ENCODE measurements at regions not wholly inside any gene's neighbourhood (a gene's known extent, or its start where the extent isn't known, plus 50 kb on each side); places are given as distances from the start of the nearest gene placed in this dataset.
"Not testable (repeated sequence)": the region's sequence is repeated elsewhere in the genome, so short reads cannot be mapped to it uniquely, and the experiment has no call there.

DNA sequence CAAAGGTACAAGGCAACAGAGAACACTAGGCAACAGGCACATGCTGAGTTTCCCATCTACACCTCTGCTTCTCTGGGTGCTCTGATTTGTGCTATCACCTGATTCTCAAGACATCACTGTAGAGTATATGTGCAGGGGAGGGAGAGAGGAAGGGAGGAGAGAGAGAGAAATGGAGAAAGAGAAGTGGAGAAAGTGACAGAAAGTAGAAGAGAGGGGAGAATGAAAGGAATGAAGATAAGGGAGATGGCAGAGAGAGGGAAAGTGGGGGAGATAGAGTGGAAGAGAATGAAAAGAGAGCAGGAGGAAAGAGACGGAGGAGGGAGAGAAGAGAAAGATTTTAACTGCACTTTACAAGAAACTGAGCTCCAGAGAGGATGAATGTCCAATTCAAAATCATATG lies 340.7 kb upstream of the CDH5 start:
- Mint-ChIP-seq H3K27me3 (ENCODE audit: insufficient read depth) (peaks cover 10% of the 10 kb centered on the region), H3K27ac (no peak overlapping the region), H3K36me3 (ENCODE audit: low read depth) (no peaks in the 10 kb centered on the region), H3K9me3 (peaks cover 15% of the 10 kb centered on the region; the same call in 1 of the 2 replicates), H3K4me3 (no peak overlapping the region), H3K4me1 (ENCODE audit: low read depth) (peaks cover 22% of the 10 kb centered on the region)
- no peak for DNase-seq
- no peak for TF ChIP-seq CTCF (IDR thresholded peaks at IDR 0.05)

DNA sequence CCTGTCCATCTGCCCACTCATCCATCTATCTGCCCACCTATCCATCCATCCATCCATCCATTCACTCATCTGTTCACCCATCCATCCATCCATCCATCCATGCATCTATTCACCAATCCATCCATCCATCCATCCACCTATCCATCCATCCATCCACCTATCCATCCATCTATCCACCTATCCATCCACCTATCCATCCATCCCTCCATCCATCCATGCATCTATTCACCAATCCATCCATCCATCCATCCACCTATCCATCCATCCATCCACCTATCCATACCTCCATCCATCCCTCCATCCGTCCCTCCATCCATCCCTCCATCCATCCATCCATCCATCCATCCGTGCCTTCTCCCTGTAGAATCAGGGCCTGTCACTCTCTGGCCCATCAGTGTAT lies 341.9 kb upstream of the CDH5 start:
- not testable (repeated sequence) for H3K36me3 Mint-ChIP-seq (ENCODE audit: low read depth); H3K27ac Mint-ChIP-seq; DNase-seq; H3K4me3 Mint-ChIP-seq
- Mint-ChIP-seq H3K9me3 (peaks cover 15% of the 10 kb centered on the region; the same call in 1 of the 2 replicates), H3K4me1 (ENCODE audit: low read depth) (peaks cover 19% of the 10 kb centered on the region), H3K27me3 (ENCODE audit: insufficient read depth) (peaks cover 13% of the 10 kb centered on the region)

GRCh38 chr16:66023481-66023880 lies 343.0 kb upstream of the CDH5 start:
- no peaks in the 10 kb centered on the region for H3K36me3 Mint-ChIP-seq (ENCODE audit: low read depth)
- no peak for TF ChIP-seq CTCF (IDR thresholded peaks at IDR 0.05)
- peaks cover 9% of the 10 kb centered on the region for H3K4me1 Mint-ChIP-seq (ENCODE audit: low read depth)
- no peak overlapping the region for H3K27ac Mint-ChIP-seq
- peaks cover 15% of the 10 kb centered on the region; the same call in 1 of the 2 replicates for H3K9me3 Mint-ChIP-seq
- DNase-seq = no peak
- H3K27me3 Mint-ChIP-seq (ENCODE audit: insufficient read depth) = peaks cover 14% of the 10 kb centered on the region
- no peak overlapping the region for H3K4me3 Mint-ChIP-seq

GRCh38 chr16:66020642-66021041 lies 345.8 kb upstream of the CDH5 start:
- no peaks in the 10 kb centered on the region for H3K36me3 Mint-ChIP-seq (ENCODE audit: low read depth)
- H3K27ac Mint-ChIP-seq = no peak overlapping the region
- peaks cover 19% of the 10 kb centered on the region for H3K27me3 Mint-ChIP-seq (ENCODE audit: insufficient read depth)
- peaks cover 5% of the 10 kb centered on the region; the same call in 1 of the 2 replicates for H3K4me1 Mint-ChIP-seq (ENCODE audit: low read depth)
- no peak for TF ChIP-seq CTCF (IDR thresholded peaks at IDR 0.05)
- no peak overlapping the region for H3K4me3 Mint-ChIP-seq
- H3K9me3 Mint-ChIP-seq = peaks cover 15% of the 10 kb centered on the region; the same call in 1 of the 2 replicates
- no peak for DNase-seq

GRCh38 chr16:66020046-66020445 lies 346.4 kb upstream of the CDH5 start:
- no peak for TF ChIP-seq CTCF (IDR thresholded peaks at IDR 0.05)
- Mint-ChIP-seq H3K27me3 (ENCODE audit: insufficient read depth) (peaks cover 19% of the 10 kb centered on the region), H3K27ac (no peak overlapping the region), H3K4me1 (ENCODE audit: low read depth) (peaks cover 5% of the 10 kb centered on the region; the same call in 1 of the 2 replicates), H3K36me3 (ENCODE audit: low read depth) (no peaks in the 10 kb centered on the region), H3K4me3 (no peak overlapping the region), H3K9me3 (peaks cover 13% of the 10 kb centered on the region; the same call in 1 of the 2 replicates)
- no peak for DNase-seq

DNA sequence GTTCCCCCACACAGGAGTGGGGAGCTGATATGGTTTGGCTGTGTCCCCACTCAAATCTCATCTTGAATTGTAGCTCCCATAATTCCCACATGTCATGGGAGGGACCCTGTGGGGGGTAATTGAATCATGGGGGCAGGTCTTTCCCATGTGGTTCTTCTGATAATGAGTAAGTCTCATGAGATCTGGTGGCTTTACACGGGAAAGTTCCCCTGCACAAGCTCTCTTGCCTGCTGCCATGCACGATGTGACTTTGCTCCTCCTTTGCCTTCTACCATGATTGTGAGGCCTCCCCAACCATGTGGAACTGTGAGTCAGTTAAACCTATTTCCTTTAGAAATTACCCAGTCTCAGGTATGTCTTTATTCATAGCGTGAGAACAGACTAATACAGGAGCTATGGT lies 347.0 kb upstream of the CDH5 start:
- not testable (repeated sequence) for DNase-seq; H3K4me1 Mint-ChIP-seq (ENCODE audit: low read depth); H3K4me3 Mint-ChIP-seq; H3K36me3 Mint-ChIP-seq (ENCODE audit: low read depth); H3K9me3 Mint-ChIP-seq; H3K27ac Mint-ChIP-seq
- peaks cover 24% of the 10 kb centered on the region for H3K27me3 Mint-ChIP-seq (ENCODE audit: insufficient read depth)

DNA sequence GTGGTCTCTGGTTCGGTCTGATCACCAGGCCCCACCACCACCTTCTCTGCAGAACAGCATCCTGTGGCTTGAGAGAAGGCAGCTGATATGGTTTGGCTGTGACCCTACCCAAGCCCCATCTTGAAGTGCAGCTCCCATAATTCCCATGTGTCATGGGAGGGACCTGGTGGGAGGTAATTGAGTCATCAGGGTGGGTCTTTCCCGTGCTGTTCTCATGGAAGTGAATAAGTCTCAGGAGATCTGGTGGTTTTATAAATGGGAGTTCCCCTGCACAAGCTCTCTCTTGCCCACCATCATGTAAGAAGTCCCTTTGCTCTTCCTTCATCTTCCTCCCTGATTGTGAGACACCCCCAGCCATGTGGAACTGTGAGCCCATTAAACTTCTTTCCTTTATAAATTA lies 352.3 kb upstream of the CDH5 start:
- Mint-ChIP-seq H3K36me3 (ENCODE audit: low read depth) (no peaks in the 10 kb centered on the region), H3K4me1 (ENCODE audit: low read depth) (no peaks in the 10 kb centered on the region), H3K27me3 (ENCODE audit: insufficient read depth) (peaks cover 24% of the 10 kb centered on the region), H3K27ac (no peak overlapping the region), H3K4me3 (no peak overlapping the region), H3K9me3 (no peaks in the 10 kb centered on the region)
- no peak for TF ChIP-seq CTCF (IDR thresholded peaks at IDR 0.05)
- DNase-seq = no peak
